ENCODE measurements at regions not wholly inside any gene's neighbourhood (a gene's known extent, or its start where the extent isn't known, plus 50 kb on each side); places are given as distances from the start of the nearest gene placed in this dataset.
"Not testable (repeated sequence)": the region's sequence is repeated elsewhere in the genome, so short reads cannot be mapped to it uniquely, and the experiment has no call there.

- no peak for DNase-seq
- Mint-ChIP-seq H3K27ac (no peak overlapping the region), H3K9me3 (peaks cover 4% of the 10 kb centered on the region), H3K4me1 (ENCODE audit: low read depth) (no peaks in the 10 kb centered on the region), H3K4me3 (no peak overlapping the region), H3K27me3 (ENCODE audit: low read depth) (no peaks in the 10 kb centered on the region), H3K36me3 (ENCODE audit: low read depth) (no peaks in the 10 kb centered on the region)
- CTCF ChIA-PET: no interaction called here
- intact Hi-C loops (cut with micrococcal nuclease): no loop called here
Measured at GRCh38 chr21:20874202-20874601, 124.0 kb upstream of the NCAM2 start.

- DNase-seq: no peak
- Mint-ChIP-seq H3K4me1 (ENCODE audit: low read depth) (no peaks in the 10 kb centered on the region), H3K9me3 (no peaks in the 10 kb centered on the region), H3K4me3 (no peak overlapping the region), H3K27me3 (ENCODE audit: low read depth) (no peaks in the 10 kb centered on the region), H3K36me3 (ENCODE audit: low read depth) (no peaks in the 10 kb centered on the region), H3K27ac (no peak overlapping the region)
- CTCF ChIA-PET: no interaction called here
- intact Hi-C loops (cut with micrococcal nuclease): no loop called here
Measured at GRCh38 chr21:20875742-20876141, 122.5 kb upstream of the NCAM2 start.

- no peak for DNase-seq
- H3K4me3 Mint-ChIP-seq: no peak overlapping the region
- CTCF ChIA-PET: no interaction called here
- no peaks in the 10 kb centered on the region for H3K36me3 Mint-ChIP-seq (ENCODE audit: low read depth)
- H3K9me3 Mint-ChIP-seq: no peaks in the 10 kb centered on the region
- H3K27ac Mint-ChIP-seq: no peak overlapping the region
- intact Hi-C loops (cut with micrococcal nuclease): no loop called here
- H3K4me1 Mint-ChIP-seq (ENCODE audit: low read depth): no peaks in the 10 kb centered on the region
- no peaks in the 10 kb centered on the region for H3K27me3 Mint-ChIP-seq (ENCODE audit: low read depth)
Measured at GRCh38 chr21:20877976-20878375, 120.2 kb upstream of the NCAM2 start.

GRCh38 chr21:20882462-20883407, 115.5 kb upstream of the NCAM2 start:
- H3K9me3 Mint-ChIP-seq: no peaks in the 10 kb centered on the region
- peak; percentile 26 for DNase-seq
- no peaks in the 10 kb centered on the region for H3K36me3 Mint-ChIP-seq (ENCODE audit: low read depth)
- no peak overlapping the region for H3K4me3 Mint-ChIP-seq
- no peaks in the 10 kb centered on the region for H3K27me3 Mint-ChIP-seq (ENCODE audit: low read depth)
- no peak overlapping the region for H3K27ac Mint-ChIP-seq
- intact Hi-C loops (cut with micrococcal nuclease): loop anchor here (10.0 kb wide), 1 partner anchor 1928 kb away; no protein-coding TSS in a partner anchor
- H3K4me1 Mint-ChIP-seq (ENCODE audit: low read depth): no peaks in the 10 kb centered on the region
- CTCF ChIA-PET: no interaction called here

GRCh38 chr21:20883408-20883800, 114.8 kb upstream of the NCAM2 start:
- H3K9me3 Mint-ChIP-seq: no peaks in the 10 kb centered on the region
- CTCF ChIA-PET: no interaction called here
- no peak overlapping the region for H3K27ac Mint-ChIP-seq
- H3K27me3 Mint-ChIP-seq (ENCODE audit: low read depth): no peaks in the 10 kb centered on the region
- no peaks in the 10 kb centered on the region for H3K4me1 Mint-ChIP-seq (ENCODE audit: low read depth)
- DNase-seq: no peak
- no peak overlapping the region for H3K4me3 Mint-ChIP-seq
- intact Hi-C loops (cut with micrococcal nuclease): loop anchor here (10.0 kb wide), 1 partner anchor 1929 kb away; no protein-coding TSS in a partner anchor
- H3K36me3 Mint-ChIP-seq (ENCODE audit: low read depth): no peaks in the 10 kb centered on the region

- no peak for DNase-seq
- Mint-ChIP-seq H3K36me3 (ENCODE audit: low read depth) (no peaks in the 10 kb centered on the region), H3K4me1 (ENCODE audit: low read depth) (no peaks in the 10 kb centered on the region), H3K9me3 (peaks cover 4% of the 10 kb centered on the region), H3K4me3 (no peak overlapping the region), H3K27me3 (ENCODE audit: low read depth) (no peaks in the 10 kb centered on the region), H3K27ac (no peak overlapping the region)
- CTCF ChIA-PET: no interaction called here
- intact Hi-C loops (cut with micrococcal nuclease): no loop called here
Measured at GRCh38 chr21:20902511-20902910, 95.7 kb upstream of the NCAM2 start.

- intact Hi-C loops (cut with micrococcal nuclease): no loop called here
- no peak for DNase-seq
- CTCF ChIA-PET: no interaction called here
- Mint-ChIP-seq H3K4me3 (no peak overlapping the region), H3K9me3 (peaks cover 4% of the 10 kb centered on the region), H3K36me3 (ENCODE audit: low read depth) (no peaks in the 10 kb centered on the region), H3K4me1 (ENCODE audit: low read depth) (no peaks in the 10 kb centered on the region), H3K27ac (no peak overlapping the region), H3K27me3 (ENCODE audit: low read depth) (no peaks in the 10 kb centered on the region)
Measured at GRCh38 chr21:20902998-20903397, 95.2 kb upstream of the NCAM2 start.

GRCh38 chr21:20927555-20927954, 70.7 kb upstream of the NCAM2 start:
- H3K27ac Mint-ChIP-seq; DNase-seq; H3K4me3 Mint-ChIP-seq; H3K27me3 Mint-ChIP-seq (ENCODE audit: low read depth); H3K4me1 Mint-ChIP-seq (ENCODE audit: low read depth); H3K36me3 Mint-ChIP-seq (ENCODE audit: low read depth); intact Hi-C loops (cut with micrococcal nuclease): not testable (repeated sequence)
- peaks cover 11% of the 10 kb centered on the region for H3K9me3 Mint-ChIP-seq
- CTCF ChIA-PET: interaction anchor here (1.4 kb wide), 1 partner anchor 9 kb away, joined by 4 read pairs; no protein-coding TSS in a partner anchor

GRCh38 chr21:20942523-20942922, 55.7 kb upstream of the NCAM2 start:
- H3K27ac Mint-ChIP-seq: no peak overlapping the region
- intact Hi-C loops (cut with micrococcal nuclease): no loop called here
- H3K36me3 Mint-ChIP-seq (ENCODE audit: low read depth): no peaks in the 10 kb centered on the region
- no peaks in the 10 kb centered on the region for H3K27me3 Mint-ChIP-seq (ENCODE audit: low read depth)
- CTCF ChIA-PET: interaction anchor here (0.7 kb wide), 1 partner anchor 260 kb away, joined by 3 read pairs; no protein-coding TSS in a partner anchor
- no peak for DNase-seq
- H3K9me3 Mint-ChIP-seq: peaks cover 2% of the 10 kb centered on the region
- no peaks in the 10 kb centered on the region for H3K4me1 Mint-ChIP-seq (ENCODE audit: low read depth)
- H3K4me3 Mint-ChIP-seq: no peak overlapping the region

- no peaks in the 10 kb centered on the region for H3K36me3 Mint-ChIP-seq (ENCODE audit: low read depth)
- intact Hi-C loops (cut with micrococcal nuclease): no loop called here
Measured at GRCh38 chr21:20943561-20943997, 54.6 kb upstream of the NCAM2 start.

GRCh38 chr21:20944139-20944538, 54.1 kb upstream of the NCAM2 start:
- H3K4me3 Mint-ChIP-seq: no peak overlapping the region
- H3K27ac Mint-ChIP-seq: no peak overlapping the region
- CTCF ChIA-PET: no interaction called here
- H3K9me3 Mint-ChIP-seq: peaks cover under 1% of the 10 kb centered on the region
- no peaks in the 10 kb centered on the region for H3K27me3 Mint-ChIP-seq (ENCODE audit: low read depth)
- no peaks in the 10 kb centered on the region for H3K36me3 Mint-ChIP-seq (ENCODE audit: low read depth)
- no peaks in the 10 kb centered on the region for H3K4me1 Mint-ChIP-seq (ENCODE audit: low read depth)
- intact Hi-C loops (cut with micrococcal nuclease): no loop called here
- DNase-seq: no peak

More at GRCh38 chr21:20943561-20943997, 54.6 kb upstream of the NCAM2 start:
- H3K4me1 Mint-ChIP-seq (ENCODE audit: low read depth): no peaks in the 10 kb centered on the region
- H3K4me3 Mint-ChIP-seq: no peak overlapping the region
- no peak overlapping the region for H3K27ac Mint-ChIP-seq
- H3K9me3 Mint-ChIP-seq: peaks cover 2% of the 10 kb centered on the region
- CTCF ChIA-PET: no interaction called here
- H3K27me3 Mint-ChIP-seq (ENCODE audit: low read depth): no peaks in the 10 kb centered on the region
- DNase-seq: no peak

- CTCF ChIA-PET: interaction anchor here (0.6 kb wide), 1 partner anchor 550 kb away, joined by 3 read pairs; no protein-coding TSS in a partner anchor
- Mint-ChIP-seq H3K9me3 (no peaks in the 10 kb centered on the region), H3K4me1 (ENCODE audit: low read depth) (no peaks in the 10 kb centered on the region), H3K4me3 (no peak overlapping the region), H3K36me3 (ENCODE audit: low read depth) (no peaks in the 10 kb centered on the region), H3K27ac (no peak overlapping the region), H3K27me3 (ENCODE audit: low read depth) (no peaks in the 10 kb centered on the region)
- intact Hi-C loops (cut with micrococcal nuclease): no loop called here
- DNase-seq: no peak
Measured at GRCh38 chr21:20946701-20947100, 51.5 kb upstream of the NCAM2 start.

All from activated naive CD4-positive, alpha-beta T cell treated with anti-CD3 and anti-CD28 coated beads for 36 hours (primary cell).